Loucy (cell line): ENCODE measurements at regions not wholly inside any gene's neighbourhood (a gene's known extent, or its start where the extent isn't known, plus 50 kb on each side); places are given as distances from the start of the nearest gene placed in this dataset.

Experiments used
- CTCF ChIP-seq: fragments of 200-600 bp; sonication (generic); conservative IDR thresholded peaks from 2 replicates; pipeline ENCODE4 v1.5.1; 2014; ENCODE audit warnings: mild to moderate bottlenecking, antibody characterized with exemption, low read length
- EZH2phosphoT487 ChIP-seq: fragments of 200-600 bp; IDR thresholded peaks from 2 replicates; pipeline ENCODE4 v1.6.1; 2018; ENCODE audit warnings: antibody characterized with exemption, mild to moderate bottlenecking, moderate library complexity, borderline replicate concordance

- TF ChIP-seq CTCF (no peak), EZH2phosphoT487 (no peak)
Measured at GRCh38 chr3:171977441-171977840, 61.9 kb upstream of the FNDC3B start.
